Activated CD4-positive, CD25-positive, alpha-beta regulatory T cell treated with anti-CD3 and anti-CD28 coated beads, Interleukin-2, amount 50 U/mL, for 24 hours (primary cell): ENCODE measurements at regions not wholly inside any gene's neighbourhood (a gene's known extent, or its start where the extent isn't known, plus 50 kb on each side); places are given as distances from the start of the nearest gene placed in this dataset.

ENCODE experiments used
- ATAC-seq, 2 donors: fragments of 150-1000 bp; cut with Tn5 transposase; one replicate each; pipeline ENCODE4 v1.10.0; 2021; ENCODE audit warnings: mild to moderate bottlenecking in 1 of 2, moderate library complexity in 1 of 2

GRCh38 chr21:31497914-31498313, 153.9 kb upstream of the TIAM1 start:
- no peak for ATAC-seq

- no peak for ATAC-seq
Observed at GRCh38 chr21:31493350-31493880, 149.4 kb upstream of the TIAM1 start.

GRCh38 chr21:31491617-31492016, 147.6 kb upstream of the TIAM1 start:
- no peak for ATAC-seq

- ATAC-seq: peak in 1 of 2 donors; percentile 33
Observed at GRCh38 chr21:31490443-31490842, 146.4 kb upstream of the TIAM1 start.

- no peak for ATAC-seq
Observed at GRCh38 chr21:31489726-31490125, 145.7 kb upstream of the TIAM1 start.

- ATAC-seq: no peak
Observed at GRCh38 chr21:31489014-31489413, 145.0 kb upstream of the TIAM1 start.

- no peak for ATAC-seq
Observed at GRCh38 chr21:31484219-31484618, 140.2 kb upstream of the TIAM1 start.

- no peak for ATAC-seq
Observed at GRCh38 chr21:31483146-31483545, 139.1 kb upstream of the TIAM1 start.

GRCh38 chr21:31482460-31482859, 138.4 kb upstream of the TIAM1 start:
- ATAC-seq: no peak

GRCh38 chr21:31480228-31480627, 136.2 kb upstream of the TIAM1 start:
- no peak for ATAC-seq

- ATAC-seq: no peak
Observed at GRCh38 chr21:31479714-31480113, 135.7 kb upstream of the TIAM1 start.

GRCh38 chr21:31479222-31479621, 135.2 kb upstream of the TIAM1 start:
- ATAC-seq: no peak

- ATAC-seq: no peak
Observed at GRCh38 chr21:31476263-31477022, 132.4 kb upstream of the TIAM1 start.

- ATAC-seq: no peak
Observed at GRCh38 chr21:31475223-31475622, 131.2 kb upstream of the TIAM1 start.

- ATAC-seq: no peak
Observed at GRCh38 chr21:31473685-31474345, 129.8 kb upstream of the TIAM1 start.

- ATAC-seq: no peak
Observed at GRCh38 chr21:31471865-31472264, 127.8 kb upstream of the TIAM1 start.

- no peak for ATAC-seq
Observed at GRCh38 chr21:31470896-31471694, 127.0 kb upstream of the TIAM1 start.

GRCh38 chr21:31460980-31461379, 116.9 kb upstream of the TIAM1 start:
- peak in 1 of 2 donors; percentile 88 for ATAC-seq

- no peak for ATAC-seq
Observed at GRCh38 chr21:31459457-31459856, 115.4 kb upstream of the TIAM1 start.

- no peak for ATAC-seq
Observed at GRCh38 chr21:31457675-31458074, 113.6 kb upstream of the TIAM1 start.

GRCh38 chr21:31456201-31456600, 112.1 kb upstream of the TIAM1 start:
- ATAC-seq: no peak

- no peak for ATAC-seq
Observed at GRCh38 chr21:31455506-31455905, 111.4 kb upstream of the TIAM1 start.

GRCh38 chr21:31450980-31451379, 106.9 kb upstream of the TIAM1 start:
- ATAC-seq: no peak
